ENCODE measurements at regions not wholly inside any gene's neighbourhood (a gene's known extent, or its start where the extent isn't known, plus 50 kb on each side); places are given as distances from the start of the nearest gene placed in this dataset.

DNA sequence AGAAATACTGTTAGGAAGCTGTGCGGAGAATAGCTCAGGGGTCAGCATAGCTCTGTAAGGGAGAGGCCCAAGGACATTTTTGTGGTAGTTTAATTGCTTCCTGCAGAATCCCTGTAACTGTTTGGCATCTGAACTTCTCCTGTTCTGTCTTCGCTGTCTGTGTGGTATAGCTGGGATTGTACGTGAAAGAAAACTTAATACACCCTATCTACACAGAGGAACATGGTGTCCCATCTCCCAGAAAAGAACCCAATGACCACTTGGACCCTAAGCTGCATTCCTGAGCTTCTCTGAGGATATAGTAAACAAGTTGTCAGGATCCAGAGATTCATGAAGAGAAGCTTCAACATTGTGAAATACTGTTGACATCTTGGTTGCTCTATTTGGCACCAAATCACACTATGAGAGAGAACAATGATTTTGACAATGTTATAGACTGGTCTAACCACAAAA lies 81.3 kb downstream of the CDC42EP3 start:
- H4K20me1 ChIP-seq (ENCODE audit: insufficient read depth), result no peaks in the 10 kb centered on the region
- no peak for TF ChIP-seq RAD21 (conservative IDR thresholded peaks at IDR 0.05)
- TF ChIP-seq, protein P1, sequence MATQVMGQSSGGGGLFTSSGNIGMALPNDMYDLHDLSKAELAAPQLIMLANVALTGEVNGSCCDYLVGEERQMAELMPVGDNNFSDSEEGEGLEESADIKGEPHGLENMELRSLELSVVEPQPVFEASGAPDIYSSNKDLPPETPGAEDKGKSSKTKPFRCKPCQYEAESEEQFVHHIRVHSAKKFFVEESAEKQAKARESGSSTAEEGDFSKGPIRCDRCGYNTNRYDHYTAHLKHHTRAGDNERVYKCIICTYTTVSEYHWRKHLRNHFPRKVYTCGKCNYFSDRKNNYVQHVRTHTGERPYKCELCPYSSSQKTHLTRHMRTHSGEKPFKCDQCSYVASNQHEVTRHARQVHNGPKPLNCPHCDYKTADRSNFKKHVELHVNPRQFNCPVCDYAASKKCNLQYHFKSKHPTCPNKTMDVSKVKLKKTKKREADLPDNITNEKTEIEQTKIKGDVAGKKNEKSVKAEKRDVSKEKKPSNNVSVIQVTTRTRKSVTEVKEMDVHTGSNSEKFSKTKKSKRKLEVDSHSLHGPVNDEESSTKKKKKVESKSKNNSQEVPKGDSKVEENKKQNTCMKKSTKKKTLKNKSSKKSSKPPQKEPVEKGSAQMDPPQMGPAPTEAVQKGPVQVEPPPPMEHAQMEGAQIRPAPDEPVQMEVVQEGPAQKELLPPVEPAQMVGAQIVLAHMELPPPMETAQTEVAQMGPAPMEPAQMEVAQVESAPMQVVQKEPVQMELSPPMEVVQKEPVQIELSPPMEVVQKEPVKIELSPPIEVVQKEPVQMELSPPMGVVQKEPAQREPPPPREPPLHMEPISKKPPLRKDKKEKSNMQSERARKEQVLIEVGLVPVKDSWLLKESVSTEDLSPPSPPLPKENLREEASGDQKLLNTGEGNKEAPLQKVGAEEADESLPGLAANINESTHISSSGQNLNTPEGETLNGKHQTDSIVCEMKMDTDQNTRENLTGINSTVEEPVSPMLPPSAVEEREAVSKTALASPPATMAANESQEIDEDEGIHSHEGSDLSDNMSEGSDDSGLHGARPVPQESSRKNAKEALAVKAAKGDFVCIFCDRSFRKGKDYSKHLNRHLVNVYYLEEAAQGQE (IDR thresholded peaks at IDR 0.05; ENCODE audit: borderline replicate concordance), result no peak
- TF ChIP-seq SMC3 (conservative IDR thresholded peaks at IDR 0.05; ENCODE audit: poor library complexity), result no peak
- TF ChIP-seq POLR2AphosphoS5 (IDR thresholded peaks at IDR 0.05), result no peak
- TF ChIP-seq MXI1 (conservative IDR thresholded peaks at IDR 0.05; ENCODE audit: poor library complexity, severe bottlenecking), result no peak
- TF ChIP-seq EZH2 (IDR thresholded peaks at IDR 0.05; ENCODE audit: borderline replicate concordance, insufficient read depth, low read length, poor library complexity, severe bottlenecking), result no peak
- no peak for TF ChIP-seq TAF1 (IDR thresholded peaks at IDR 0.05; ENCODE audit: low read depth)
- TF ChIP-seq EP300 (conservative IDR thresholded peaks at IDR 0.05; ENCODE audit: poor library complexity, severe bottlenecking), result no peak
- TF ChIP-seq, protein P2, sequence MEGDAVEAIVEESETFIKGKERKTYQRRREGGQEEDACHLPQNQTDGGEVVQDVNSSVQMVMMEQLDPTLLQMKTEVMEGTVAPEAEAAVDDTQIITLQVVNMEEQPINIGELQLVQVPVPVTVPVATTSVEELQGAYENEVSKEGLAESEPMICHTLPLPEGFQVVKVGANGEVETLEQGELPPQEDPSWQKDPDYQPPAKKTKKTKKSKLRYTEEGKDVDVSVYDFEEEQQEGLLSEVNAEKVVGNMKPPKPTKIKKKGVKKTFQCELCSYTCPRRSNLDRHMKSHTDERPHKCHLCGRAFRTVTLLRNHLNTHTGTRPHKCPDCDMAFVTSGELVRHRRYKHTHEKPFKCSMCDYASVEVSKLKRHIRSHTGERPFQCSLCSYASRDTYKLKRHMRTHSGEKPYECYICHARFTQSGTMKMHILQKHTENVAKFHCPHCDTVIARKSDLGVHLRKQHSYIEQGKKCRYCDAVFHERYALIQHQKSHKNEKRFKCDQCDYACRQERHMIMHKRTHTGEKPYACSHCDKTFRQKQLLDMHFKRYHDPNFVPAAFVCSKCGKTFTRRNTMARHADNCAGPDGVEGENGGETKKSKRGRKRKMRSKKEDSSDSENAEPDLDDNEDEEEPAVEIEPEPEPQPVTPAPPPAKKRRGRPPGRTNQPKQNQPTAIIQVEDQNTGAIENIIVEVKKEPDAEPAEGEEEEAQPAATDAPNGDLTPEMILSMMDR (IDR thresholded peaks at IDR 0.05; ENCODE audit: poor library complexity, severe bottlenecking), result no peak
- H3K9me2 ChIP-seq (ENCODE audit: insufficient read depth, low read length), result no peaks in the 10 kb centered on the region
- H3K27ac ChIP-seq (ENCODE audit: low read length), result no peak overlapping the region
- no peaks in the 10 kb centered on the region for H3F3A ChIP-seq (ENCODE audit: insufficient read depth, low read length, poor library complexity, severe bottlenecking)
- H2AFZ ChIP-seq (ENCODE audit: low read depth, low read length), result no peak overlapping the region
- no peaks in the 10 kb centered on the region for H3K27me3 ChIP-seq (ENCODE audit: insufficient read depth, low read depth, low read length)
- no peaks in the 10 kb centered on the region for H3K79me2 ChIP-seq (replicated peaks; ENCODE audit: insufficient read depth, low read length)
- H3K36me3 ChIP-seq (ENCODE audit: insufficient read depth, low read length), result no peaks in the 10 kb centered on the region
- H3K9ac ChIP-seq (ENCODE audit: low read length), result no peak overlapping the region
- no peaks in the 10 kb centered on the region for H3K9me3 ChIP-seq (ENCODE audit: low read length)
- H3K4me2 ChIP-seq (ENCODE audit: low read length), result no peak overlapping the region
- no peak overlapping the region for H3K4me3 ChIP-seq (ENCODE audit: low read length)

Small RNA genes in the stretch of these regions (small RNA-seq; reads per million reads assigned to genes)
- gene RNU6-1116P, result 0 reads per million in 3 experiments
